ENCODE measurements at regions not wholly inside any gene's neighbourhood (a gene's known extent, or its start where the extent isn't known, plus 50 kb on each side); places are given as distances from the start of the nearest gene placed in this dataset.

- TF ChIP-seq, protein P1, sequence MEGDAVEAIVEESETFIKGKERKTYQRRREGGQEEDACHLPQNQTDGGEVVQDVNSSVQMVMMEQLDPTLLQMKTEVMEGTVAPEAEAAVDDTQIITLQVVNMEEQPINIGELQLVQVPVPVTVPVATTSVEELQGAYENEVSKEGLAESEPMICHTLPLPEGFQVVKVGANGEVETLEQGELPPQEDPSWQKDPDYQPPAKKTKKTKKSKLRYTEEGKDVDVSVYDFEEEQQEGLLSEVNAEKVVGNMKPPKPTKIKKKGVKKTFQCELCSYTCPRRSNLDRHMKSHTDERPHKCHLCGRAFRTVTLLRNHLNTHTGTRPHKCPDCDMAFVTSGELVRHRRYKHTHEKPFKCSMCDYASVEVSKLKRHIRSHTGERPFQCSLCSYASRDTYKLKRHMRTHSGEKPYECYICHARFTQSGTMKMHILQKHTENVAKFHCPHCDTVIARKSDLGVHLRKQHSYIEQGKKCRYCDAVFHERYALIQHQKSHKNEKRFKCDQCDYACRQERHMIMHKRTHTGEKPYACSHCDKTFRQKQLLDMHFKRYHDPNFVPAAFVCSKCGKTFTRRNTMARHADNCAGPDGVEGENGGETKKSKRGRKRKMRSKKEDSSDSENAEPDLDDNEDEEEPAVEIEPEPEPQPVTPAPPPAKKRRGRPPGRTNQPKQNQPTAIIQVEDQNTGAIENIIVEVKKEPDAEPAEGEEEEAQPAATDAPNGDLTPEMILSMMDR (conservative IDR thresholded peaks at IDR 0.05 in 1 of 2, IDR thresholded peaks at IDR 0.05 in 1 of 2; ENCODE audit: extremely low read depth in 1 of 2, insufficient read depth in 1 of 2, low read depth in 1 of 2, low read length in 2 of 2): no peak
- no peak for TF ChIP-seq EZH2 (IDR thresholded peaks at IDR 0.05; ENCODE audit: borderline replicate concordance, low read length)
Measured at GRCh38 chr20:51937779-51938178, 135.5 kb upstream of the SALL4 start.

All from mammary epithelial cell (primary cell).